K562 (cell line): ENCODE measurements at regions not wholly inside any gene's neighbourhood (a gene's known extent, or its start where the extent isn't known, plus 50 kb on each side); places are given as distances from the start of the nearest gene placed in this dataset.

ENCODE experiments used
- ATAC-seq: fragments of 200-7000 bp; cut with Tn5 transposase; 3 replicates; pipeline ENCODE4 v1.9.1; 2020; ENCODE audit warnings: moderate library complexity
- BruUV-seq: library from RNA; stranded (reverse); fragments of 400-500 nt; replicated peaks from 2 replicates; lab custom pipeline; 2021; lab: Mats Ljungman, UMichigan
- CTCF ChIA-PET: fragments of 300-600 bp; formaldehyde crosslinking; extraction: SDS; loops from one replicate; lab custom pipeline; 2021; ENCODE audit warnings: low intra/inter-chr PET ratio; lab: Yijun Ruan, JAX
- POLR2A ChIA-PET: fragments of 300-600, 350-650 bp; sonication (Branson Sonifier 250); formaldehyde crosslinking; extraction: SDS; loops from one replicate; lab custom pipeline; 2021; ENCODE audit warnings: antibody characterized with exemption, inconsistent platforms; lab: Yijun Ruan, JAX
- DNase-seq, 4 experiments: peaks; one replicate each; pipeline versions ENCODE4 v3.0.0 to v3.0.0-alpha.2; 2011 to 2018; ENCODE audit warnings: low spot score in 3 of 4, mixed read lengths in 3 of 4; ENCODE audit errors: extremely low read depth in 1 of 4
- FAIRE-seq: peaks from 2 replicates; lab custom pipeline; 2011; peaks lifted over from hg19 to GRCh38; lab: Jason Lieb, UNC
- H2AFZ ChIP-seq: 2 replicates; pipeline ENCODE4 v1.6.0; 2011; ENCODE audit warnings: low read depth, low read length, control low read depth, inconsistent platforms
- H3K27ac ChIP-seq: fragments of 200-600 bp; 3 replicates; pipeline ENCODE4 v1.8.0; 2011; ENCODE audit warnings: low read depth, mild to moderate bottlenecking, control low read depth, inconsistent platforms, low read length, moderate library complexity, mixed read lengths; ENCODE audit errors: extremely low read depth
- H3K27me3 ChIP-seq, 2 experiments: fragments of 300-600 bp in 1 of 2; 2 replicates in 1 of 2; 3 replicates in 1 of 2; pipeline versions ENCODE4 v1.6.0 to v1.8.0; 2011; ENCODE audit warnings: inconsistent platforms in 2 of 2, low read length in 2 of 2, mild to moderate bottlenecking in 1 of 2, mixed read lengths in 1 of 2, moderate library complexity in 1 of 2; ENCODE audit not compliant: control insufficient read depth in 2 of 2, insufficient read depth in 2 of 2
- H3K36me3 ChIP-seq: fragments of 300-600 bp; 3 replicates; pipeline ENCODE4 v1.8.0; 2011; ENCODE audit warnings: mild to moderate bottlenecking, low read length, inconsistent platforms; ENCODE audit not compliant: control insufficient read depth, insufficient read depth
- H3K4me1 ChIP-seq, 2 experiments: fragments of 200-600 bp in 1 of 2; replicated peaks in 1 of 2; 2 replicates in 1 of 2; 3 replicates in 1 of 2; pipeline versions ENCODE4 v1.5.1 to v1.8.0; 2011; ENCODE audit warnings: inconsistent platforms in 2 of 2, low read length in 2 of 2, mild to moderate bottlenecking in 1 of 2, mixed read lengths in 1 of 2, moderate library complexity in 1 of 2; ENCODE audit not compliant: control insufficient read depth in 2 of 2, insufficient read depth in 2 of 2
- H3K4me2 ChIP-seq: 2 replicates; pipeline ENCODE4 v1.6.1; 2011; ENCODE audit warnings: low read length, control low read depth, inconsistent platforms, mixed read lengths; ENCODE audit not compliant: insufficient read depth
- H3K4me3 ChIP-seq: fragments of 200-600 bp; sonication (generic), shearing (Covaris generic); 2 replicates; pipeline ENCODE4 v1.5.1; 2016; ENCODE audit warnings: control low read depth, inconsistent platforms
- H3K79me2 ChIP-seq: fragments of 200-600 bp; 3 replicates; pipeline ENCODE4 v1.8.0; 2011; ENCODE audit warnings: low read length, inconsistent platforms; ENCODE audit not compliant: control insufficient read depth, insufficient read depth
- H3K9ac ChIP-seq, 2 experiments: 2 replicates each; pipeline versions ENCODE4 v1.6.0 to v1.6.1; 2011; ENCODE audit warnings: low read depth in 2 of 2, low read length in 2 of 2, control low read depth in 1 of 2, inconsistent platforms in 1 of 2, mild to moderate bottlenecking in 1 of 2, mixed read lengths in 1 of 2; ENCODE audit not compliant: insufficient read depth in 1 of 2
- H3K9me1 ChIP-seq: one replicate; pipeline ENCODE4 v1.6.0; 2011; ENCODE audit warnings: inconsistent platforms, mild to moderate bottlenecking, low read length, moderate library complexity; ENCODE audit not compliant: control insufficient read depth, insufficient read depth
- H3K9me3 ChIP-seq: replicated peaks from 2 replicates; pipeline ENCODE4 v1.5.1; 2011; ENCODE audit warnings: low read depth, low read length, inconsistent platforms; ENCODE audit not compliant: control insufficient read depth, insufficient read depth
- H4K20me1 ChIP-seq: replicated peaks from 2 replicates; pipeline ENCODE4 v1.6.1; 2011; ENCODE audit warnings: low read length, inconsistent platforms, mixed read lengths; ENCODE audit not compliant: control insufficient read depth, insufficient read depth
- ARHGAP35 ChIP-seq: fragments of 450-650 bp; IDR thresholded peaks from 2 replicates; pipeline ENCODE4 v1.6.1; 2018; ENCODE audit not compliant: partially characterized antibody
- KDM1A ChIP-seq, 2 experiments: fragments of 450-650 bp; IDR thresholded peaks; 2 replicates each; pipeline ENCODE4 v1.6.1; 2016; ENCODE audit warnings: mild to moderate bottlenecking in 2 of 2
- PHF21A ChIP-seq: fragments of 450-650 bp; IDR thresholded peaks from 2 replicates; pipeline ENCODE4 v1.6.1; 2017; ENCODE audit warnings: low read depth, borderline replicate concordance
- POLR2G ChIP-seq: fragments of 200-400 bp; formaldehyde crosslinking; IDR thresholded peaks from 2 replicates; pipeline ENCODE4 v1.6.1; 2017; ENCODE audit warnings: low read depth, mild to moderate bottlenecking, antibody characterized with exemption, low read length, moderate library complexity
- RBBP5 ChIP-seq: fragments of 200-600 bp; sonication (generic); IDR thresholded peaks from 2 replicates; pipeline ENCODE4 v1.6.1; 2012; ENCODE audit warnings: borderline replicate concordance, mild to moderate bottlenecking, low read length, control low read depth, inconsistent platforms; ENCODE audit not compliant: insufficient read depth, poor library complexity, severe bottlenecking
- TOE1 ChIP-seq, 2 experiments: fragments of 450-650 bp in 1 of 2; sonication (generic) in 1 of 2; formaldehyde crosslinking in 1 of 2; IDR thresholded peaks; 2 replicates each; pipeline versions ENCODE4 v1.7.1 to v1.8.0; 2016 to 2022; ENCODE audit warnings: borderline replicate concordance in 2 of 2, mild to moderate bottlenecking in 2 of 2, antibody characterized with exemption in 1 of 2, inconsistent platforms in 1 of 2, low read depth in 1 of 2, missing genetic modification reagents in 1 of 2, moderate library complexity in 1 of 2
- TRIM28 ChIP-seq: fragments of 450-650 bp; IDR thresholded peaks from 2 replicates; pipeline ENCODE4 v1.6.1; 2017
- ZKSCAN1 ChIP-seq: fragments of 150-350 bp; IDR thresholded peaks from 2 replicates; pipeline ENCODE4 v1.6.1; 2016; ENCODE audit warnings: low read depth, low read length
- ZNF282 ChIP-seq: sonication (generic); formaldehyde crosslinking; IDR thresholded peaks from 2 replicates; pipeline ENCODE4 v1.8.1; 2023; ENCODE audit warnings: missing genetic modification reagents
- WGBS: fragments of 100-300 bp; shearing (Covaris generic); methylation state at CpG from one replicate; pipeline ENCODE4 v1.1.6; 2016; ENCODE audit warnings: low coverage, mixed read lengths; ENCODE audit not compliant: insufficient coverage; ENCODE audit errors: missing lambda C conversion rate; 5-methylcytosine and 5-hydroxymethylcytosine counted together
- in situ Hi-C: fragments of 300-500 bp; cut with MboI; formaldehyde crosslinking; loops from 4 replicates; pipeline ENCODE4 v1.15.0; 2018; ENCODE audit warnings: inconsistent platforms, mixed read lengths
- intact Hi-C: fragments of 100-400 bp; cut with micrococcal nuclease; formaldehyde crosslinking; loops from 2 replicates; pipeline ENCODE4 v1.14.2; 2022
- TF ChIP-seq, protein P1 (sequence below): fragments of 200-800 bp; sonication (Bioruptor generic); IDR thresholded peaks from 2 replicates; pipeline ENCODE4 v1.6.1; 2017; ENCODE audit warnings: missing genetic modification characterization, missing compliant biosample characterization

DNA sequence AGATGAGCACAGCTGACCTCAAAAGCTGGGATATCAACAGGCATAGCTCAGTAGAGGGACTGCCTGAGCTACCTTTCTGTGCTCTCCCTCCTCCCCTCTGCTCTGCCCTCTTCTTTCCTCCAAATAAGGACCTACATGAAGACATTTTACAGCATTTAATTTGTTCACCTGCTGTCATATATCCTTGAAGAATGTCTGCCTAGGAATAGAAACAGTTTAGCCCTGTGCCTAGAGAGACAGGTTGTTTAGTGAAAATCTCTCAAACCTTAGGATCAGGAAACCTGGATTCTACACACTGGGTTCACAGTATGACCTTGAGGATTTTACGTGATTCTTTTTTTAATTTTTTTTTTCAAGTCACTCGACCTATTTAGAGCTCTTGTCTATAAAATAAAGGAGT is 213.0 kb upstream of the SETBP1 start:
- H3K27ac ChIP-seq = no peak overlapping the region
- ChIA-PET CTCF (no interaction called here), POLR2A (no interaction called here)
- TF ChIP-seq, protein P1, sequence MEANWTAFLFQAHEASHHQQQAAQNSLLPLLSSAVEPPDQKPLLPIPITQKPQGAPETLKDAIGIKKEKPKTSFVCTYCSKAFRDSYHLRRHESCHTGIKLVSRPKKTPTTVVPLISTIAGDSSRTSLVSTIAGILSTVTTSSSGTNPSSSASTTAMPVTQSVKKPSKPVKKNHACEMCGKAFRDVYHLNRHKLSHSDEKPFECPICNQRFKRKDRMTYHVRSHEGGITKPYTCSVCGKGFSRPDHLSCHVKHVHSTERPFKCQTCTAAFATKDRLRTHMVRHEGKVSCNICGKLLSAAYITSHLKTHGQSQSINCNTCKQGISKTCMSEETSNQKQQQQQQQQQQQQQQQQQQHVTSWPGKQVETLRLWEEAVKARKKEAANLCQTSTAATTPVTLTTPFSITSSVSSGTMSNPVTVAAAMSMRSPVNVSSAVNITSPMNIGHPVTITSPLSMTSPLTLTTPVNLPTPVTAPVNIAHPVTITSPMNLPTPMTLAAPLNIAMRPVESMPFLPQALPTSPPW = no peak
- TF ChIP-seq PHF21A = no peak
- TF ChIP-seq POLR2G = no peak
- no peak for TF ChIP-seq ZKSCAN1
- no peak for TF ChIP-seq ZNF282 (CRISPR knock-in tag)
- TF ChIP-seq KDM1A (IDR thresholded peaks at IDR 0.05) = no peak
- no peak for TF ChIP-seq ARHGAP35
- no peak for TF ChIP-seq RBBP5
- TF ChIP-seq TRIM28 = no peak
- TF ChIP-seq TOE1 (IDR thresholded peaks at IDR 0.05; ENCODE audit: borderline replicate concordance) = no peak
- no peak for TF ChIP-seq TOE1 (CRISPR knock-in tag; IDR thresholded peaks at IDR 0.05; ENCODE audit: borderline replicate concordance, low read depth)
- FAIRE-seq = no peak
- ATAC-seq = no peak
- no peaks in the 10 kb centered on the region for H3K36me3 ChIP-seq
- H3K9me1 ChIP-seq = no peaks in the 10 kb centered on the region
- no peaks in the 10 kb centered on the region for H3K9me3 ChIP-seq
- H2AFZ ChIP-seq = no peak overlapping the region
- no peaks in the 10 kb centered on the region for H4K20me1 ChIP-seq
- no peak overlapping the region for H3K4me3 ChIP-seq
- no peak overlapping the region for H3K9ac ChIP-seq
- BruUV-seq = no TSS peak
- DNase-seq = no peak
- in situ Hi-C loops (no loop called here), intact Hi-C loops (no loop called here)
- H3K4me2 ChIP-seq = no peak overlapping the region
- no peaks in the 10 kb centered on the region for H3K27me3 ChIP-seq
- no peaks in the 10 kb centered on the region for H3K79me2 ChIP-seq
- H3K4me1 ChIP-seq = no peaks in the 10 kb centered on the region
- 0% methylated on average over 2 of the region's 2 CpGs for WGBS
